ENCODE measurements at regions not wholly inside any gene's neighbourhood (a gene's known extent, or its start where the extent isn't known, plus 50 kb on each side); places are given as distances from the start of the nearest gene placed in this dataset.

DNA sequence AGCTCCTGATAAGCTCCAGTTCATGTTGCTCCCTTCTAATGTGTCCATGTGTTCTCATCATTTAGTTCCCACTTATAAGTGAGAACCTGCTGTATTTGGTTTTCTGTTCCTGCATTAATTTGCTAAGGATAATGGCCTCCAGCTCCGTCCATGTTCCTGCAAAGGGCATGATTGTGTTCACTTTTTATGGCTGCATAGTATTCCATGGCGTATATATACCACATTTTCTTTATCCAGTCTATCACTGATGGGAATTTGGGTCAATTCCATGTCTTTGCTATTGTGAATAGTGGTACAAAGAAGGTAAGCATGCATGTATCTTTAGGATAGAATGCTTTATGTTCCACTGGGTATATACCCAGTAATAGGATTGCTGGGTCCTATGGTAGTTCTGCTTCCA lies 197.2 kb upstream of the ITM2A start:
- TF ChIP-seq CTCF (conservative IDR thresholded peaks at IDR 0.05; ENCODE audit: low read depth, low read length) (no peak), EZH2 (IDR thresholded peaks at IDR 0.05; ENCODE audit: low read length, unreplicated experiment) (no peak)
